GM19238 (cell line): ENCODE measurements at regions not wholly inside any gene's neighbourhood (a gene's known extent, or its start where the extent isn't known, plus 50 kb on each side); places are given as distances from the start of the nearest gene placed in this dataset.
"Not testable (repeated sequence)": the region's sequence is repeated elsewhere in the genome, so short reads cannot be mapped to it uniquely, and the experiment has no call there.

Source experiments
- DNase-seq: peaks from one replicate; pipeline ENCODE4 v3.0.0; 2011; ENCODE audit warnings: low spot score; ENCODE audit not compliant: insufficient read length

DNA sequence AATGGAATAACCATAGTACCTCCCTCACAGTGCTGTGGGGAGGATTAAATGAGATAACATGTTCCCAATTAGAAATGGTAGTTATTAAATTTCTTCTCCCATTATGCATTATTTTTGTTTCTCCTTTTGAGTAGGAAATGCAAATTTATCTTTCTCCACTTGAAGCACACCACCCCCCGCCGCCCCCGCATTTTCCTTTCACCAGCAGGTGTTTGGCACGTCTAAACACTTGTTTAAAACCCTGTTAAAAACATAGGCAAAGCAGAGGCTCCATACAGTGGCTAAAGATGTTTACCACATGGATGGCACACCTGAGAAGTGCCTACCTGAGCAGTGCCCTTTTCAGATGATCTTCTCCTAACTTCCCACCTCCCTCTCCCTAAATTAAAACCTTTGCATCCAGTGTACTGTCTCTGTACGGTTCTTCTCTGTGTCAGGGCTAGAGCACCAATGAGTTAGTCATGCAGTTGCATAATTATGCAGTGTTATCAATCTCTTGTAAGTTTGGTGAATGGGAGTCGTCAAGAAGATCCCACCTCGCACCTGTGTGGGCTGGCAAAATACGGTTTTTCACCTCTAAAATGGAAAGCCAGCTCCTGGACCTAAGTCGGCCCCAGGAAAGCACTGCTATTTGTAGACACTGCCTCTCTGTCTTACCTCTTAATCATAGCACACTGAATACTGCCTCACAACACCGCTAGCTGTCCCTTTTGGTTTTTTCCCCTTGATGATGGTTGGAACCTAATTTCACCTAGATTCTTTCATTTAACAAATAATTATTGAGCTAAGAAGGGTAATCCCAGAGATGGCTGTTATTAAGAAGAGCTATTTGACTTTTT is 122.0 kb downstream of the CT47B1 start:
- DNase-seq: no peak

DNA sequence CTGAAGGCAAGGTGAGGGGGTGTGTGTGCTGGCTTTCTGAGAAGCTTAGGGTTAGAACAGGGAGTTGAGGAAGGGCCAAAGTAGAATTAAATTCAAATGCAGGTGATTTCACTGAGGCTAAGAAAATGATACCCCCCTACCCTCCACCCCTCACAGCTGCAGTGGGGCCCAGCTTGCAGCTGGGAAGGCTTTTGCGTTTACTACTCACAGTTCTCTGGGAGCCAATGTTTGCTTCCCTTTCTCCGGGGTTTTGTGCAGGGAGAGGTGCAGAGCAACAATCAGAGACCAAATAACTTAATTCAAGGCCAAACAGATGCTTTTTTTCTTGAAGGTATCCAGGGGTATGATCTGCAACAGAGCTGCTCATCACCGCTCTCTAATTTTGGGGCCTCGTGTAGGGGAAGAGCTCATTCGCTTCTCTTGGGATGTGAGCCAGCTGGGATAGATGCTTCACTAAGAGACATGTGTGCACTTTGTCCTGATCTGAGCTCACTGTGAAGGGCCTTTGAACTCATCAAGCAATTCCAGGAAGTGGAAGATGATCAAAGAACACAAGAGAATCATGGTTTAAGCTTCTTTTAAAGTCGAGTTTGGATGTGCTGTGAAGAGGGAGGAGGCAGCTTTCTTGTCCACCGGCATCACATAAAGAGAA is 122.7 kb upstream of the C1GALT1C1 start:
- no peak for DNase-seq

DNA sequence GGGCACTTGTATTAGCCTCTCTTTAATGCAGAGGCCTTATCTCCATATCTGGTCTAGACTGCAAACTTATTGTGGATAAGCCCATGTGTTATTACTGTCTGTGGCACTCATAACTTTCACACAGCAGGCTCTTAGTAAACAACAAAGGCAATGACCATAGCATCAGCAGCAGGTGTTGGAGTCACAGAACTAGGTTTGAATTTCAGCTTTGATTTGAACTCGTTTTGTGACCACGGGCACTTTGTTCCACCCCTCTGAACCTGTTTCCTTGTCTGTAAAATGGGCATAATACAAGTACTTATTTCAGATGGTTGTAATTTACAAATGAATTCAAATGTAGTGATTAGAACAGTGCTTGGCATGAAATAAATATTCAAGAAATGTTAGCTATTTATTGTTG is 121.8 kb upstream of the C1GALT1C1 start:
- no peak for DNase-seq

DNA sequence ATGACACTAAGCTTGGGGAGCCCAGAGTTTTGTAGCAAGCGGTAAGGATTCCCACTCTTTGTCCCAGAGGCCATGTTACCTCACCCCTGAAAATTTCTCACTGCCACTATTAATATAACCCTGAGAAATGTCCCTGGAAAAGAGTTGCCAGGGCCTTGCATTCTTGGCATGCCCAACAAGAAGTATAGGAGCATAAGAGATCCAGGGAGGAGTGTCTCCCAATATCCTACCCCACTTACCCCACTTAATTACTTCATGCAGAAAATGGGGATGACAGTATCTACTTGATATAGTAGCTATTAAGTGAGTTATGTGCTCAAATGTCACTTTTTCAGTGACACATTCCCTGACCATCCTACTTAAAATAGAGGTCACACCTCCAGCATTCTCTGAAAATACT is 120.5 kb upstream of the C1GALT1C1 start:
- no peak for DNase-seq

DNA sequence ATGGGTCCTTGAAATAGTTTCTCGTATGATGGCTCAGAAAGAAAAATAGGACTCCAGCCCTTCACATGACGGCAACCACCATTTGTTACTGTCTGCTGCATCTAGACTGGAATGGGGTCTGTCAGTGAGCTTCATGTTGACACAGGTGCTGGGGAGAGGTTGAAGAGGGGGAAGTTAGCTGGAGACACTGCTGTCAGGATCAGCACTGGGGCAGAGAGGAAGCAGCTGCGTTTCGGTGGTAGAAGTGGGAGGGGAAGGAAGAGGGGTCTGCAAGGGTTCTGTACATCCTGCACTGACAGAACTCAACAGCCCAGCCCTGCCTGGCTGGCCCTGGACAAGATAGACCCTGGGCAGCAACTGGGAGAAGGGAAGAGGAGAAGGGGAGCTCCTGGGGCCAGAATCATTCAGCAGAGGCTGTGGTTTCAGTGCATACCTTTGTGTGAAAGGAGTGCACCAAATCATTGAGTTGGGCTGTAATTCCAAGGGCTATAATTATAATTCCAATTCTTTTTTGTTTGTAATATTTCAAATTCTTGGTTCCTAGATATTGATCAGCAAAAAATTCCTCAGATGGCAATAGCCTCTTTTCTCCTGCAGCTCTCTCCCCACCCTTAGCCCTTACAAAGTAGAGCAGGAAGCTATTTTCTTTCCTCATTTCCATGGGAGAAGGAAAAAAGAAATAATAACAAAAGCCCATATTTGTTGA is 119.4 kb upstream of the C1GALT1C1 start:
- peak; percentile 11 for DNase-seq

DNA sequence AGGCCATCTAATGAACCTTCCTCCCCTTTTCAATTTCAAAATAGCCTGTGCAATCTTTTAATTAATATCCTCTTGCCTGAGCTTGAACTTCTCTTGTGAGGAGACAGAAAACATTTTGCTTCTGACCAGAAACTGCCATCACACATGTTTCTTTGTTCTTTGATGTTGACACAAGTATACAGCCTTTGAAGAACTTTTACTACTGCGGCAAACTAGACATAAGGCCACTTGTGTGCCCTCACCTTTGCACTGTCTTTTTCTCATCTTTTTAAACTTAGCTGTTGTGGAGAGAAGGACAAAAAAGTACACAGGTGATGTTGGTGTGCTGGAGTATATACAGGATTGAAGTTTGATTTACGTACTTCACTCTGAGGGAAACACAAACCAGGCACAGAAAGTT is 116.3 kb upstream of the C1GALT1C1 start:
- DNase-seq: no peak

DNA sequence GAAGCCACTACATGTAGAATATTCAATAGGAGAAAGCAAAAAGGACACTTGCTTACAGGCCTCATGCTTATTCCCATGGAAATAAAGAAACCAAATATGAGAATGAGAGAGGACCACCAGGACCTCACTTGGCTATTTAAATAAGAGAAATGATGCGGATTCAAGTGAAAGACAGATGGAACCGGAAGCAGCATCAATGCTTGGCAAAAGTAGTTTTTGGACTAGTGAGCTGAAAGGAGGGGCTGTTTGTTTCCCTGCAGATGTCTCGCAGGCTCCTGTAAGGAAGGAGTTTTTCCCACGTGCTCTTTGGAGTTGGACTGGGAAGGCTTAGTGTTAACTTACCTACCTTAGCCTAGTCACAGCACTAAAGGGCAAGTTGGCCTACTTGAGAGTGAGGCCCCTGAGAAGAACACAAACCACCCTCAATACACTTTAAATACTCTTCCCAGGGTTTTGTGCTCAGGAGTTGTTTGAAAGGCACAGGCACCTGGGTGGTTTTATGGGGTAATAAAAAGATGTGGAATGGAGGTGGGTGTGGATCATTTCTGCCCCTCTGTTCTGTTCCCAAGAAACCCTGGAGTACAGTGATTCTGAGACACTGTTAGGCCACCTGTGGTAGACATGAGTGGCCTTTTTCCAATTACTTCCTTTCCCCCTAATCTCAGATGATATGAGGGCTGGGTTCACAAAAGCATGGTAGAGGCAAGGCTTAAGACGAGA is 113.3 kb upstream of the C1GALT1C1 start:
- DNase-seq: no peak

DNA sequence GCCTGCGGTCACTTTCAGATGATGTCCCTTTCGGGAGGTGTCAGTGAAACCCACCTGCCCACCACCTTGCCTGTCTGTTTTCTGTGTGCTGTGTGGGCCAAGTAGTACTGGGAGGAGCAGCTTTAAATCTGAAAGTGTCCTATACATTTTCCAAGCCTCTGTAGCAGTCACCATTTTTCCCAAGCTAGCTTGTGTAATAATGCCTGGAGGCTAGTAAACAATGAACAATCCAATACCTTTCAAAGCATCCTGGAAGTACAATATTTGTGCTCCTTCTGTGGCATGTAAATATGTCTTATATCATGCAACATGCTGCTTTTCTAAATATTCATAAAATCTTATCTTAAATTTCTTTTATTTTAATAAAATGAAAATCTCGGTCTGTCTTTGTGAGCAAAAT is 111.6 kb upstream of the C1GALT1C1 start:
- no peak for DNase-seq

DNA sequence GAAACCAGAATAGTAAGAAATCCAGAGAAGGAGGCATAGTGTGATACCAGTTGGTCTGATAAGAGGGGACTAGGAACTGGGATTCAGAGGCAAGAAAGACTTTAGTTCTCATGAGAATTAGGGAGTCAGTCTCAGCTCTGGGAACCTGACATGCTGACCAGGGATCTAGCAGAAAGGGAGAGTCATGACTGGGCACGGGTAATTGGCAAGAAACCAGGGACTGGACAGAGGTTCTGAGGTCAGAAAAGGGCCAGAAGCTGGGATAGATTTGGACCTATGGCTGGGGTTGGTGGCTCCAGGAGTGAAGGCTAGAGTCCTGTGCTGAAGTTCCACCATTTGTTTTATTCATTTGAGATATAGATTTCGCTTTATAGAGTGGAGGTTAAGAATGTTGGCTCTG is 110.2 kb upstream of the C1GALT1C1 start:
- DNase-seq: no peak

DNA sequence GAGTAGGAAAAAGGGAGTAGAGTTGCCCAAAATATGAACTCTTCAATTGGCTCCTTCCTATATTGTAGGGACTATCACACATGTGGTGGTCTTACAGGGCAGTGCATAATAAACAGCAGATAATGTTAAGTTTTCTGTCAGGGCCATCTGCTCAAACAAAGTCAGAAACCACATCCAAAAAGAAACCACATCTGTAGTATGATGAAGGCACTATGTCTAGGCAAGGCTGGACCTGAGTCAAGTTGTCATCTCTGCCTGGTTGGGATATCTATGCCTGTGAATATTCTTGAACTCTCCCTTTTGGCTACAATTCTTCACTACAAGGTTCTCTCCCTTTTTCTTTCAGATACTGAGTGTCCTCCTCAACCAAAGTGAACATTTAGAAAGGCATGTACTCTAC is 109.4 kb upstream of the C1GALT1C1 start:
- DNase-seq: no peak

DNA sequence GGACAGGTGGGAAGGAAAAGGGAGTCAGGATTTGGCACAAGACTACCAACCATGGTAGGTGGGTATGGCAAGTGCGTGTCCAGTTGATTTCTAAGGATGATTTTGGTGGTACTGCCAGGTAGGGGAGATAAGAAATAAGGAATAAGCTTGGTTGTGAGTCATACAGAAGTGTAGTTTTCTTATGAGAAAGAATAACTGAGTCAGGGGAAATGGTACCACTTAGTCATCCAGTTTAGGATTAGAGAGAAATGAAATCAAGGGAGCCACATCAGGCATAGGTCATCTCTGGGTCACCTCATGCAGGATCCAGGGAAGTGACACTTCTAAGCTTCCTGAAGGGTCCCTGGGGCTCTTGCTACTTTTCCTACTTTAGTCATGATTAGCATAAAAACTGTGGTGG is 107.1 kb upstream of the C1GALT1C1 start:
- DNase-seq: no peak

DNA sequence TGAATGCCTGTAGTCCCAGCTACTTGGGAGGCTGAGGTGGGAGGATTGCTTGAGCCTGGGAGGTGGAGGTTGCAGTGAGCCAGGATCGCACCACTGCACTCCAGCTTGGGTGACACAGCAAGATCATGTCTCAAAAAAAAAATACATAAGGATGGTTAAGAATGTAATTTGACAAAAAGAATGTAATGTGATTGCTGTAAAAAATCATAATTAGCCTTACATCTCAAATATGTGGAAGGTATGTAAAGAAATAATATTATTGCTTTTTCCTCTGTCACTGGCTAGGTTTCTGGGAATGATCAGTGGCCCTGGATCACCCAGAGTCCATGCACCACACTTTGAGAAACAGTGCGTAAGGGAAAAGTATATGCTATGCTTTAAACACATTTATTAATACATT is 106.1 kb upstream of the C1GALT1C1 start:
- DNase-seq: no peak

DNA sequence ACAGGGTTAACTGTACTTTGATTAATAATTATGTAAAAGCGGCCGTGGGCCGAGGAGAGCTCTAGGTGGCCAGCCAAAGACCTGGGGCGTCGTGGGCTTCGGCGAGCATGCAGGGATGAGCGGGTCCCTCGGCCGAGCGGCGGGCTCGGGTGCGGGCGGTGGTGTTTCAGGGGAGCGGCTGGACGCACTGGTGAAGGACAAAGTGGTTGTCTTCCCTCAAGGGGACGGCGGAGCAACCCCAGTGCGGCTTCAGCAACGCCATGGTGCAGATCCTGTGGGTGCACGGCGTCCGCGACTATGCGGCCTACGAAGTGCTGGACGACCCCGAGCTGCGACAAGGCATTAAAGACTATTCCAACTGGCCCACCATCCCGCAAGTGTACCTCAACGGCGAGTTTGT is 103.0 kb upstream of the C1GALT1C1 start:
- no peak for DNase-seq

DNA sequence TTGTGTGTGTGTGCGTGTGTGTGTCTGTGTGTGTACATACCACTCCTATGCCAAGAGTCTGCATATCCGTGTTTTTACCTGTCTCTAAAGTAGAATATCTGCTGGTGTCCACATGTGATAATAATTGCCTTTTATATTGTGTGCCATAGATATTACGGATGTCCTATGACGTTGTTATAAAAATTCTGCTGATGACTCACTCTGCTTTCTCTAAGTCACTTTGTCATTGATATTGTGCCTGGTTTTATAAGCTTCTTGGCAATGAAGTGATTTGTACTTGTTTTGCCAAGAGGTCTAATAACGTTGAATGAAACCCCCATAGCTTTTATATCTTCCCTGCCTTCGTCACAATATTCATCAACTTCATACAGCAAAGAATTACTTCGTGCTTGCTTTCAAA is 102.6 kb upstream of the C1GALT1C1 start:
- DNase-seq: no peak

DNA sequence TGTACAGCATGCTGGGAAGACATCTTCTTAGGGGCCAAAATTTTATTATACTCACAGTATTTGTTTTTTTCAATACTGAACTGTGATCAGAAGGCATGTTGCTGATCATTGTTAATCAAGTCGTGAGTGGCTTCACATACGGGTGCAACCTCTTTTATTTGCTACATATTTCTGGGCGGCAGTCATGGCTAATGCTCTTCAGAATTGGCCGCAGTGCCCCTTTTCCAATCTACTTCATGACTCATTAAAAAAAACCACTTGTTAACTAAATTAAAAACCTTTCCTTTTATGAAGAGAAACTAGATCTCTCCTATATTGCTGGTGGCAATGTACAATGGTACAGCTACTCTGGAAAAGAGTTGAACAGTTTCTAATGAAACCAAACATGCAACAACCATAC is 101.5 kb upstream of the C1GALT1C1 start:
- DNase-seq: no peak

DNA sequence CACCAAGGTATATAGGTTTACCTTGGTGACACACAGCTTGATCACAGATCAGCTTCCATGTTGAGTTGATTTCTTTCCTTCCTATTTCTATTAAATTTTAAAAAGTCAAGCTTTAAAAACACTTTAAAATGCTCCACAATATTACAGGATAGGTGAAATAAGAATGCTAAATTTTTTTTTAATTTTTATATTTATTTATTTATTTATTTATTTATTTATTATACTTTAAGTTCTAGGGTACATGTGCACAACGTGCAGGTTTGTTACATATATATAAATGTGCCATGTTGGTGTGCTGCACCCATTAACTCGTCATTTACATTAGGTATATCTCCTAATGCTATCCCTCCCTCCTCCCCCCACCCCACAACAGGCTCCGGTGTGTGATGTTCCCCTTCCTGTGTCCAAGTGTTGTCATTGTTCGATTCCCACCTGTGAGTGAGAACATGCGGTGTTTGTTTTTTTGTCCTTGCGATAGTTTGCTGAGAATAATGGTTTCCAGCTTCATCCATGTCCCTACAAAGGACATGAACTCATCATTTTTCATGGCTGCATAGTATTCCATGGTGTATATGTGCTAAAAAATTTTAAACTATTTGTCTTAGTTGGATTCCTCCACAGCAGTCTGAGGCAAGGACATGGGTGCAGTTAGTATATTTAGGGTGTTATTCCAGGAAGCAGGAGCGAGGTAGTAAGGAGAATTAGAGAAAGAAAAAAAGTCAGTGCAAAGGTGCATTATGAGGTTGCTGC is 99.8 kb upstream of the C1GALT1C1 start:
- DNase-seq: not testable (repeated sequence)

DNA sequence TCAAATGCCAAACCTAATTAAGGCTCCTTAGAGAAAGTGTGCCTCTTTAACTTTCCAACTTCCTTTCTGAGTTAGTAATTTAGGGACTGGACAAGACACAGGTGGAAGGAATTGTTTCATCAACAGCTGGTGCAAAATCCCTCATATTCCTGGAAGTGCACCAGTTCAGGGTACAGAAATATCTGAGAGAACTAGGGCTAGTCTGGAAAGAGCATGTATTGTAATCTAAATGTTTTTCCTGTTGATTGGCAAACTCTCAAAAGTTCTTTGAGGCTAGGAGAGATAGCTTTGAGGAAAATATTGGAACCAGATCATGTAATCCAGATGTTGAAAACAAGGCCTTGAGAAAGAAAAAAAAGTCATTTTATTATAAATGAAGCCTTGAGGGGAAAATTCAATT is 98.1 kb upstream of the C1GALT1C1 start:
- no peak for DNase-seq

DNA sequence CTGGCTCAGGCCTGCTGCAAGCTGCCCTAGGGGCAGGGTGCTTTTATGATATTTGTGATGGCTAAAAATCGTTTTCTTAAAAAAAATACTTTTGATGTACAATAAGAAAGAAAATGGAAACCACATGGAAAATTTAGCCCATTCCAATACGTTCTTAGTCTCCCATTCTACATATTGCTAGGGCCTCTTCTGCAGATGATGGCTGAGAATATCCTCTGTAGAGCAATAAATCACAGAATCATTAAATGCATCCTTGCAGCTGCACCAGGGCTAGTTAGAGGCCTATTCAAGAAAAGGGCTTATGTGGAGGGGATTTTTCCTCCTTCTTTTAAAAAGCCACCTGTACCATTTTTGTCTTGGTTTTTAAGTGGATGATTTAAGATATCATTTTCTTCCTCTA is 97.6 kb upstream of the C1GALT1C1 start:
- no peak for DNase-seq

DNA sequence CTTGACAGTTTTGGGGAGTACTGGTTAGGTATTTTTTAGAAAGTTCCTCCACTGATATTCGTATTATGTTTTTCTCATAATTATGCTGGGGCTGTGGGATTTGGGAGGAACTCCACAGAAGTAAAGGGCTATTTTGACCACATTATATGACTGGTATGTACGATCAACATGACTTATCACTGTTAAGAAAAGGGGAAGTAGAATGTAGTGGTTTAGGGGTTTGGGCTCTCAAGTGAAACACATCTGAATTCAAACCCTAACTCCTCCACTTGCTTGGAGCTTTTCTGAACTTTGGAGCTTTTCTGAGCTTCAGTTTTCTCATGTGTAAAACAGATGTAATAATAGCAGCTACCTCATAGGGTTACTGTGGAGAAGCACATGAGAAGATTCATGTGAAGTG is 96.4 kb upstream of the C1GALT1C1 start:
- peak; percentile 18 for DNase-seq

DNA sequence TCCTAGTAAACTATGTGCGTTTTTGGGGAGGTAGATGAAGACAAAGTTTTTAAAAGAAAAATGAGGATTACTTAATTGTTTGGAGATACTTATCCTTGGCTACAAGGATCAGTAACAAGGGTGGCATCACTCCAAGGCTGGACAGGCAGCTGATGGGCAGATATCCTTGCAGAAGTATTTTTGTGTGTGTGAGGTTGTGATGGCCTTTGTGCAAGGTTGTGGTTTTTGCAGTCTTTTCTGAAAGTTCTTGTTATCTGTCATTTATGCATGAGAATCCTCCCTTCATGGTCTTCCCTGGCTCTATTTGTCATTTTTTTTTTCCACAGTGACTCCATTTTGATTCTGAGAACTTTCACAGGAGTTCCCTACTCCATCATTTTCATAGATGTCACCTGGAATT is 96.0 kb upstream of the C1GALT1C1 start:
- DNase-seq: no peak

DNA sequence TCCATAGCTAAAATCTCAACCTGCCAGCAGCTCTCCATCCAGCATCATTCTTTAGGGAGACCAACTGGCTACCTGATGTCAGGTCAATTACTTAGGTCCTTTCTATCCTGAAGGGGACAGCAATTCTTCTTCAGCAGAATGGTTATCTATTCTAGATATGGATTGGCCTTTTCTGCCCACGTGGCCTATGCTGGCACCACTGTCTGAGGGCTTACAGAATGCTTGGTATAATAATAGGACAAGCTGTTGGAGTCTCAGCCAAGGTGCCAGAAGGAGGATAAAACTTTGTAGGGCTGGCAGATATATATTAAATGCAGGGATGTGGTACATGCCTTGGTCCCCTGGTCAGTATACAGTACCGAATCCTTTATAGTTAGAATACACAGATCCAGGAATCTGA is 89.8 kb upstream of the C1GALT1C1 start:
- no peak for DNase-seq
